Endothelial cell of umbilical vein (primary cell): ENCODE measurements at regions not wholly inside any gene's neighbourhood (a gene's known extent, or its start where the extent isn't known, plus 50 kb on each side); places are given as distances from the start of the nearest gene placed in this dataset.

Experiments used
- BruUV-seq: library from RNA; stranded (reverse); fragments of 400-500 nt; replicated peaks from 2 replicates; lab custom pipeline; 2021; lab: Mats Ljungman, UMichigan
- CTCF ChIA-PET: fragments of 300-600, 350-600 bp; sonication (Branson Sonifier 250); formaldehyde crosslinking; loops from one replicate; lab custom pipeline; 2021; ENCODE audit warnings: antibody characterized with exemption, inconsistent platforms; lab: Charles Lee
- POLR2A ChIA-PET: fragments of 300-600, 350-600 bp; sonication (Branson Sonifier 250); formaldehyde crosslinking; loops from one replicate; lab custom pipeline; 2021; ENCODE audit warnings: antibody characterized with exemption, inconsistent platforms; lab: Charles Lee
- DNase-seq: peaks from one replicate; pipeline ENCODE4 v3.0.0-alpha.2; 2011; ENCODE audit warnings: low read depth, low spot score
- FAIRE-seq: peaks from 2 replicates; lab custom pipeline; 2011; peaks lifted over from hg19 to GRCh38; lab: Jason Lieb, UNC
- H2AFZ ChIP-seq: 2 replicates; pipeline ENCODE4 v1.6.0; 2012; ENCODE audit warnings: low read depth, low read length, control low read depth, inconsistent platforms
- H3K27ac ChIP-seq: 2 replicates; pipeline ENCODE4 v1.5.1; 2011; ENCODE audit warnings: low read depth, mild to moderate bottlenecking, control low read depth, low read length, moderate library complexity; ENCODE audit not compliant: insufficient read depth
- H3K27me3 ChIP-seq, 2 experiments: 2 replicates each; pipeline versions ENCODE4 v1.6.0 to v1.6.1; 2011; ENCODE audit warnings: low read length in 2 of 2, mixed read lengths in 1 of 2; ENCODE audit not compliant: control insufficient read depth in 2 of 2, insufficient read depth in 2 of 2
- H3K36me3 ChIP-seq, 2 experiments: 2 replicates in 1 of 2; 3 replicates in 1 of 2; pipeline ENCODE4 v1.5.1; 2011; ENCODE audit warnings: low read length in 2 of 2, mild to moderate bottlenecking in 1 of 2, moderate library complexity in 1 of 2; ENCODE audit not compliant: control insufficient read depth in 2 of 2, insufficient read depth in 2 of 2; ENCODE audit errors: extremely low read depth in 1 of 2
- H3K4me1 ChIP-seq: 3 replicates; pipeline ENCODE4 v1.5.1; 2011; ENCODE audit warnings: mild to moderate bottlenecking, low read length; ENCODE audit not compliant: control insufficient read depth, insufficient read depth; ENCODE audit errors: extremely low read depth
- H3K4me2 ChIP-seq: 2 replicates; pipeline ENCODE4 v1.6.1; 2011; ENCODE audit warnings: low read length, control low read depth, mixed read lengths; ENCODE audit not compliant: insufficient read depth
- H3K4me3 ChIP-seq, 3 experiments: fragments of 200-600 bp in 1 of 3; sonication (generic), shearing (Covaris generic) in 1 of 3; replicated peaks in 1 of 3; 2 replicates each; pipeline ENCODE4 v1.5.1; 2011 to 2016; ENCODE audit warnings: control low read depth in 3 of 3, low read length in 3 of 3, mild to moderate bottlenecking in 2 of 3, inconsistent platforms in 1 of 3, low read depth in 1 of 3, moderate library complexity in 1 of 3; ENCODE audit not compliant: insufficient read depth in 1 of 3
- H3K79me2 ChIP-seq: 2 replicates; pipeline ENCODE4 v1.6.0; 2012; ENCODE audit warnings: low read length, inconsistent platforms; ENCODE audit not compliant: control insufficient read depth, insufficient read depth
- H3K9ac ChIP-seq: replicated peaks from 2 replicates; pipeline ENCODE3; 2011; ENCODE audit warnings: low read length, control low read depth; ENCODE audit not compliant: insufficient read depth; ENCODE audit errors: extremely low read depth
- H3K9me1 ChIP-seq: replicated peaks from 3 replicates; pipeline ENCODE4 v1.6.0; 2011; ENCODE audit warnings: mild to moderate bottlenecking, low read length; ENCODE audit not compliant: control insufficient read depth, insufficient read depth; ENCODE audit errors: extremely low read depth
- H3K9me3 ChIP-seq: replicated peaks from 2 replicates; pipeline ENCODE4 v1.5.1; 2012; ENCODE audit warnings: low read length, inconsistent platforms; ENCODE audit not compliant: control insufficient read depth, insufficient read depth
- H4K20me1 ChIP-seq: replicated peaks from 2 replicates; pipeline ENCODE3; 2011; ENCODE audit warnings: mild to moderate bottlenecking, low read length; ENCODE audit not compliant: control insufficient read depth, insufficient read depth; ENCODE audit errors: extremely low read depth
- EZH2 ChIP-seq: IDR thresholded peaks from 2 replicates; pipeline ENCODE4 v1.6.1; 2012; ENCODE audit warnings: borderline replicate concordance, low read depth, mild to moderate bottlenecking, moderate library complexity, low read length, inconsistent platforms; ENCODE audit not compliant: severe bottlenecking
- FOS ChIP-seq: IDR thresholded peaks from 2 replicates; pipeline ENCODE4 v1.6.1; 2011; ENCODE audit warnings: mild to moderate bottlenecking, low read length, moderate library complexity, borderline replicate concordance; ENCODE audit not compliant: insufficient read depth
- GATA2 ChIP-seq: IDR thresholded peaks from 2 replicates; pipeline ENCODE4 v1.7.0; 2011; ENCODE audit warnings: low read depth, mild to moderate bottlenecking, moderate library complexity, mixed read lengths, low read length; ENCODE audit not compliant: insufficient read length, insufficient read depth
- JUN ChIP-seq: IDR thresholded peaks from 2 replicates; pipeline ENCODE4 v1.6.1; 2011; ENCODE audit warnings: borderline replicate concordance, low read depth; ENCODE audit not compliant: insufficient read length, insufficient read depth
- MYC ChIP-seq: IDR thresholded peaks from one replicate; pipeline ENCODE4 v1.6.1; 2011; ENCODE audit warnings: mild to moderate bottlenecking, low read depth, low read length
- POLR2A ChIP-seq: IDR thresholded peaks from 2 replicates; pipeline ENCODE4 v1.6.1; 2012; ENCODE audit warnings: low read depth, mild to moderate bottlenecking, control low read depth, low read length
- POLR2AphosphoS5 ChIP-seq: IDR thresholded peaks from 2 replicates; pipeline ENCODE4 v1.6.1; 2012; ENCODE audit warnings: low read depth, mild to moderate bottlenecking, control low read depth, low read length, moderate library complexity; ENCODE audit not compliant: insufficient read depth
- dilution Hi-C: fragments of 300-500 bp; cut with MboI; formaldehyde crosslinking; loops from one replicate; pipeline ENCODE4 v1.15.0; 2019; ENCODE audit warnings: low sequenced_read_pairs; ENCODE audit not compliant: extremely low pct_ligation_motif_present
- intact Hi-C: fragments of 100-400 bp; cut with micrococcal nuclease; formaldehyde crosslinking; loops from one replicate; pipeline ENCODE4 v1.10.0; 2022
- TF ChIP-seq, protein P1 (sequence below): IDR thresholded peaks from 2 replicates; pipeline ENCODE4 v1.6.1; 2011; ENCODE audit not compliant: insufficient read depth, insufficient read length
- TF ChIP-seq, protein P2 (sequence below), 2 donors: IDR thresholded peaks; 1 replicate in 1 of 2; 2 replicates in 1 of 2; pipeline ENCODE4 v1.5.1; 2011; ENCODE audit warnings: low read length in 2 of 2, mild to moderate bottlenecking in 2 of 2, moderate library complexity in 2 of 2, control low read depth in 1 of 2, inconsistent platforms in 1 of 2, low read depth in 1 of 2; ENCODE audit not compliant: insufficient read depth in 1 of 2; ENCODE audit errors: extremely low read depth in 1 of 2

- Histone ChIP-seq H3K4me2 (no peak overlapping the region), H3K9me1 (no peaks in the 10 kb centered on the region), H4K20me1 (no peaks in the 10 kb centered on the region), H3K27ac (no peak overlapping the region), H3K36me3 (no peaks in the 10 kb centered on the region), H3K4me3 (no peak overlapping the region), H3K79me2 (no peaks in the 10 kb centered on the region), H3K9ac (no peak overlapping the region), H2AFZ (no peak overlapping the region), H3K9me3 (no peaks in the 10 kb centered on the region), H3K27me3 (peaks cover 2 to 15% of the 10 kb centered on the region in 2 experiments), H3K4me1 (no peaks in the 10 kb centered on the region)
- ChIA-PET CTCF (no interaction called here), POLR2A (no interaction called here)
- TF ChIP-seq JUN: no peak
- TF ChIP-seq MYC: no peak
- TF ChIP-seq FOS: no peak
- TF ChIP-seq POLR2A: no peak
- no peak for TF ChIP-seq EZH2
- TF ChIP-seq GATA2: no peak
- no peak for TF ChIP-seq POLR2AphosphoS5
- TF ChIP-seq, protein P1, sequence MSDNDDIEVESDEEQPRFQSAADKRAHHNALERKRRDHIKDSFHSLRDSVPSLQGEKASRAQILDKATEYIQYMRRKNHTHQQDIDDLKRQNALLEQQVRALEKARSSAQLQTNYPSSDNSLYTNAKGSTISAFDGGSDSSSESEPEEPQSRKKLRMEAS: no peak
- TF ChIP-seq, protein P2, sequence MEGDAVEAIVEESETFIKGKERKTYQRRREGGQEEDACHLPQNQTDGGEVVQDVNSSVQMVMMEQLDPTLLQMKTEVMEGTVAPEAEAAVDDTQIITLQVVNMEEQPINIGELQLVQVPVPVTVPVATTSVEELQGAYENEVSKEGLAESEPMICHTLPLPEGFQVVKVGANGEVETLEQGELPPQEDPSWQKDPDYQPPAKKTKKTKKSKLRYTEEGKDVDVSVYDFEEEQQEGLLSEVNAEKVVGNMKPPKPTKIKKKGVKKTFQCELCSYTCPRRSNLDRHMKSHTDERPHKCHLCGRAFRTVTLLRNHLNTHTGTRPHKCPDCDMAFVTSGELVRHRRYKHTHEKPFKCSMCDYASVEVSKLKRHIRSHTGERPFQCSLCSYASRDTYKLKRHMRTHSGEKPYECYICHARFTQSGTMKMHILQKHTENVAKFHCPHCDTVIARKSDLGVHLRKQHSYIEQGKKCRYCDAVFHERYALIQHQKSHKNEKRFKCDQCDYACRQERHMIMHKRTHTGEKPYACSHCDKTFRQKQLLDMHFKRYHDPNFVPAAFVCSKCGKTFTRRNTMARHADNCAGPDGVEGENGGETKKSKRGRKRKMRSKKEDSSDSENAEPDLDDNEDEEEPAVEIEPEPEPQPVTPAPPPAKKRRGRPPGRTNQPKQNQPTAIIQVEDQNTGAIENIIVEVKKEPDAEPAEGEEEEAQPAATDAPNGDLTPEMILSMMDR (IDR thresholded peaks at IDR 0.05; ENCODE audit: extremely low read depth in 1 of 2, insufficient read depth in 1 of 2, low read depth in 1 of 2, low read length in 2 of 2): no peak
- FAIRE-seq: no peak
- no peak for DNase-seq
- no TSS peak for BruUV-seq
- intact Hi-C loops (no loop called here), dilution Hi-C loops (no loop called here)
Measured at GRCh38 chr2:74748665-74749064, 85.3 kb upstream of the HK2 start.
